ENCODE measurements at regions not wholly inside any gene's neighbourhood (a gene's known extent, or its start where the extent isn't known, plus 50 kb on each side); places are given as distances from the start of the nearest gene placed in this dataset.

GRCh38 chr16:76741623-76742022 lies 449.4 kb upstream of the MON1B start:
- no peak for FAIRE-seq
- WGBS, 2 donors: 91 to 92% methylated on average over 4 of the region's 4 CpGs
- intact Hi-C loops (cut with DNase I): no loop called here
- Histone ChIP-seq H3K9me3 (no peaks in the 10 kb centered on the region), H3K4me1 (no peaks in the 10 kb centered on the region), H3K27ac (no peak overlapping the region), H3K27me3 (no peaks in the 10 kb centered on the region), H3K4me3 (no peak overlapping the region), H3K36me3 (no peaks in the 10 kb centered on the region)
- DNase-seq: no peak
- TF ChIP-seq CTCF (IDR thresholded peaks at IDR 0.05): no peak
- ATAC-seq: no peak

- Histone ChIP-seq H3K27me3 (no peaks in the 10 kb centered on the region), H3K4me1 (peaks cover 0 to 4% (median 0%) of the 10 kb centered on the region in 3 donors), H3K27ac (no peak overlapping the region), H3K9me3 (no peaks in the 10 kb centered on the region), H3K4me3 (no peak overlapping the region), H3K36me3 (no peaks in the 10 kb centered on the region)
- 50 to 51% methylated on average over 3 of the region's 3 CpGs for WGBS, 2 donors
- TF ChIP-seq CTCF (IDR thresholded peaks at IDR 0.05): no peak
- DNase-seq (no peak), ATAC-seq (peak in 3 of 4 donors; percentile 42 to 69 (median 64)), FAIRE-seq (no peak)
- intact Hi-C loops (cut with DNase I): no loop called here
Observed at GRCh38 chr16:76748461-76749348, 442.3 kb upstream of the MON1B start.

- no peak for FAIRE-seq
- no peak overlapping the region for H3K4me3 ChIP-seq
- 80 to 81% methylated on average over 3 of the region's 3 CpGs for WGBS, 2 donors
- H3K9me3 ChIP-seq: no peaks in the 10 kb centered on the region
- no peaks in the 10 kb centered on the region for H3K36me3 ChIP-seq
- H3K4me1 ChIP-seq: peaks cover 0 to 4% (median 0%) of the 10 kb centered on the region in 3 donors
- H3K27ac ChIP-seq: no peak overlapping the region
- TF ChIP-seq CTCF (IDR thresholded peaks at IDR 0.05): no peak
- ATAC-seq: no peak
- H3K27me3 ChIP-seq: no peaks in the 10 kb centered on the region
- DNase-seq: no peak
- intact Hi-C loops (cut with DNase I): no loop called here
Observed at GRCh38 chr16:76749780-76750375, 441.1 kb upstream of the MON1B start.

- TF ChIP-seq CTCF (IDR thresholded peaks at IDR 0.05): no peak
- Histone ChIP-seq H3K4me1 (no peaks in the 10 kb centered on the region), H3K27me3 (no peaks in the 10 kb centered on the region), H3K27ac (no peak overlapping the region), H3K9me3 (no peaks in the 10 kb centered on the region), H3K4me3 (no peak overlapping the region), H3K36me3 (no peaks in the 10 kb centered on the region)
- 72 to 75% methylated on average over 3 of the region's 3 CpGs for WGBS, 2 donors
- intact Hi-C loops (cut with DNase I): no loop called here
- ATAC-seq: no peak
- no peak for DNase-seq
- no peak for FAIRE-seq
Observed at GRCh38 chr16:76755496-76755895, 435.5 kb upstream of the MON1B start.

GRCh38 chr16:76756423-76756822 lies 434.6 kb upstream of the MON1B start:
- intact Hi-C loops (cut with DNase I): no loop called here
- DNase-seq (no peak), ATAC-seq (no peak), FAIRE-seq (no peak)
- Histone ChIP-seq H3K9me3 (no peaks in the 10 kb centered on the region), H3K27ac (no peak overlapping the region), H3K4me1 (no peaks in the 10 kb centered on the region), H3K4me3 (no peak overlapping the region), H3K36me3 (no peaks in the 10 kb centered on the region), H3K27me3 (no peaks in the 10 kb centered on the region)
- TF ChIP-seq CTCF (IDR thresholded peaks at IDR 0.05): no peak
